ENCODE measurements at regions not wholly inside any gene's neighbourhood (a gene's known extent, or its start where the extent isn't known, plus 50 kb on each side); places are given as distances from the start of the nearest gene placed in this dataset.

- no peak overlapping the region for H3K27ac ChIP-seq
- TF ChIP-seq ZFX (IDR thresholded peaks at IDR 0.05; ENCODE audit: borderline replicate concordance): no peak
- TF ChIP-seq CTCF (IDR thresholded peaks at IDR 0.05): no peak
These were observed 189.6 kb upstream of the NBEA start for GRCh38 chr13:34752283-34752960.

- TF ChIP-seq ZFX (IDR thresholded peaks at IDR 0.05; ENCODE audit: borderline replicate concordance) (no peak), CTCF (IDR thresholded peaks at IDR 0.05) (no peak)
- H3K27ac ChIP-seq: no peak overlapping the region
These were observed 185.9 kb upstream of the NBEA start for GRCh38 chr13:34756136-34756535.

- no peak overlapping the region for H3K27ac ChIP-seq
- TF ChIP-seq CTCF (IDR thresholded peaks at IDR 0.05): no peak
- TF ChIP-seq ZFX (IDR thresholded peaks at IDR 0.05; ENCODE audit: borderline replicate concordance): no peak
These were observed 185.5 kb upstream of the NBEA start for GRCh38 chr13:34756572-34756971.

- no peak overlapping the region for H3K27ac ChIP-seq
These were observed 184.6 kb upstream of the NBEA start for GRCh38 chr13:34757441-34757840.

GRCh38 chr13:34758628-34759027 lies 183.4 kb upstream of the NBEA start:
- no peak for TF ChIP-seq CTCF (IDR thresholded peaks at IDR 0.05)
- no peak overlapping the region for H3K27ac ChIP-seq

More at GRCh38 chr13:34757441-34757840, 184.6 kb upstream of the NBEA start:
- no peak for TF ChIP-seq ZFX (IDR thresholded peaks at IDR 0.05; ENCODE audit: borderline replicate concordance)
- TF ChIP-seq CTCF (IDR thresholded peaks at IDR 0.05): no peak

GRCh38 chr13:34762312-34762711 lies 179.8 kb upstream of the NBEA start:
- no peak for TF ChIP-seq ZFX (IDR thresholded peaks at IDR 0.05; ENCODE audit: borderline replicate concordance)
- no peak for TF ChIP-seq CTCF (IDR thresholded peaks at IDR 0.05)
- H3K27ac ChIP-seq: peak overlapping the region; percentile 29

GRCh38 chr13:34764246-34764645 lies 177.8 kb upstream of the NBEA start:
- TF ChIP-seq CTCF (IDR thresholded peaks at IDR 0.05): no peak
- no peak for TF ChIP-seq ZFX (IDR thresholded peaks at IDR 0.05; ENCODE audit: borderline replicate concordance)

More at GRCh38 chr13:34764246-34764645, 177.8 kb upstream of the NBEA start:
- peak overlapping the region; percentile 72 for H3K27ac ChIP-seq

All from 22Rv1 (cell line).